Eye (tissue), 1 donor: ENCODE measurements at regions not wholly inside any gene's neighbourhood (a gene's known extent, or its start where the extent isn't known, plus 50 kb on each side); places are given as distances from the start of the nearest gene placed in this dataset.

Experiments used
- DNase-seq: peaks from one replicate; pipeline ENCODE4 v3.0.0-alpha.2; 2015

DNA sequence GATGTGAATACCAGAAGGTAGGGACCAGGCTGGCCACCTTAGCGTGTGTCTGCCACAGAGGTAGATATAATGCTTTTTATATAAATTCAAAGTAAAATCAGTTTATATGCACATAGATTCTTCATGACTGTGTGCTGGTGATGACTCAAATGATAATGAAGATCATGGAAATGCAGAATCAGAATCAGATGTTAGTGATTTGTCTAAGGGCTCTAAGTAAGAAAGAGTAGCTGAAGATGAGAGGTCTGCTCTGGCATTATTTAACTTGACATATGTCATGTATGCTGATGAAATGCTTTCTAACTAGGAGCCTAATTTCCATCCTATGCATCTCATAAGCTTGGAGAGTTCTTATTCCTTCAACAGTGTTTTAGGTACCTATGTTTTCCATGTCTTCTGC lies 50.3 kb upstream of the DPH6 start:
- no peak for DNase-seq

DNA sequence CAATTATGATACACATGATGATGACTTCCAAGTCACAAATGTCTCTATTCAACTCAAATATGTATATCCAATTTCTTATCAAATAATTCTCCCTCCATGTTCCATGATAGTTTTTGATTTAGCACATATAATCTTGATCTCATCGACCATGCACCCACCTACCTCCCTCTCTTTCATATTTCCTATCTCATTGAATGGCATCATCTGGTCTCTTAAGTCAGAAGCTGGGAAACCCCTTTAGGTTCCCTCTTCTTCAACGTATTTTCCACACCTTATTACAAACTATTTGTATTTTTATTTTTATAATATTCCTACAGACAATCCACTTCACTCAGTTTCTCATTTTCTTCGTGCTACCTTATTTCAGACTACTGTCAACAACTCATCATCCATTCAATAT lies 56.9 kb upstream of the DPH6 start:
- no peak for DNase-seq

DNA sequence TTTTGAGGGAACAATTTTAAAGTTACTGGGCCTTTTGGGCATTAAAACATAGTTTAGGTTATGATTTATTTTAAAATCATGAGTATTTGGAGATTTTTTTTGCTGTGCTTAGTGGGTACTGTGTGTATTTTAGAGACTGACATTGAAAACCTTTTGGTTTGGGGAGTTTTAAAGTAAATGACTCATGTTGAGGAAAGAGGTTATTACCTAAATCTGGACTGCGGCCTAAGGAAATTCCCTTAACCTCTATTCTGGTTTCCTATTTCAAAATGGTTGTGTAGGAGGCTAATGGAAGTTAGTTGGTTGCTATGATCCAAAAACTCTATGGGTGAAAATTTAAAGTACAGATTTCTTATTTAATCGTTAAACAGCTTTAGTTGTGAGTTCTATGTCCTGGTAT lies 57.3 kb upstream of the DPH6 start:
- no peak for DNase-seq

DNA sequence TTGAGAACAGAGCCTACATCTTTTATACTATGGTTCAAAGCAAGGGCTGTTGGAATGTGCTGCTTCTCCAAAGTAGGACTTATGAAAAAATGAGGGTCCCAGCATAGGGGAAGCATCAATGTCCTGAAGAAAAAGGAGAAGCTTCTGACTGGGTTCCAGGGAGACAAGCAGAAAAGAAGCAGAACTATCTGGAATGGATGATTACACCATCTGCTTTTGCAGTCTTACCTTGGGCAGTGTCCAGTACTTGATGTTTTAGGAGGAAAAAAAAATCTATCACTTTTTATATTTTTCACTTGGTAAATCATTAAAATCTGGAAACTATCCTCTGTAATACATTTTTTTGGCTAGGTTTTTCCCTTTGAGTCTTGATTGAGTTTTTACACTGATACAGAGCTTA lies 57.9 kb upstream of the DPH6 start:
- no peak for DNase-seq

DNA sequence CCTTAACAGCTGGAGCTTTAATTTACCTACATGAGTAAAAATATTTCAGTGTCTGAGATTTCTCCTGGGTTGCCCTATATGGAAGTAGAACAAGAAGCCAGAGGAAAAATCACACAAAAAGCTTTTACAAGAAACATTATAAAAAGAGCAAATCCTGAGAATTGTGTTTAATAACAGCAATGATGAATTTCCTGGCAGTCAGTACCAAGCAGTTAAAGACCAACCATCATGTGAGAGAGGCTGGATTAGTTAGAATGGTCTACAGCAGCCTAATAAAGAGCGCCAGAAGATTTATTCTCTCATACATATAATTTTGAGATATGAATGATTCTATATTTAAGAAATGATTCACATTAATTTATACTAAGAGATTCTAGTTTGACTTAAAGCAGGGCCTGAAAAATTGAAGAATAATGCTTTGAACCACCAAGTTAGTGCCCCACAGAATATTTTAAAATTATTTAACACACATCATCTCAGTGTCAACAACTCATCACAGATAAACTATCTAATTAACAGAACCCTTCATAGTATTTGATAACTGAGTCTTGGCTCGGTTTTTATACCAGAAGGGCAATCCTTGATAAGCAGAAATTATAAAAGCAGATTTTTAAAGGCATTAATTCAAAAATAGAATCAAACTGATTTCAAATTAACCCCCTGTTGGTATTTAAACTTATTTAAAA lies 59.9 kb upstream of the DPH6 start:
- DNase-seq: no peak

DNA sequence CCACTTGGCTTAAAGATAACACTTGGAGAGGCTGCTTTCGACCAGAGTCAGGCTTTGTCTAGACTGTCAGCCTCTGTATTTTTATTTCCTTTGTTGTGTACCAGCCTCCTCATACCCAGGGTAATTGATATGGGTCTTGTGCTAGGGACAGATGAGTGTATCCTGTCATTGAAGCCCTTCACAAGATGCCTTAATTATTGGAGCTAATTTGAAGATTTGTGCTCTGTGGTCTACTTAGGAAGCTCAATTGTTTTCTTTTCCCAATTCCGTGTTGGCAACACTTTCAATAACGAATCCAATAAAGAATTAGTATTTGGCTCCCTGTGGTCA lies 60.5 kb upstream of the DPH6 start:
- no peak for DNase-seq

DNA sequence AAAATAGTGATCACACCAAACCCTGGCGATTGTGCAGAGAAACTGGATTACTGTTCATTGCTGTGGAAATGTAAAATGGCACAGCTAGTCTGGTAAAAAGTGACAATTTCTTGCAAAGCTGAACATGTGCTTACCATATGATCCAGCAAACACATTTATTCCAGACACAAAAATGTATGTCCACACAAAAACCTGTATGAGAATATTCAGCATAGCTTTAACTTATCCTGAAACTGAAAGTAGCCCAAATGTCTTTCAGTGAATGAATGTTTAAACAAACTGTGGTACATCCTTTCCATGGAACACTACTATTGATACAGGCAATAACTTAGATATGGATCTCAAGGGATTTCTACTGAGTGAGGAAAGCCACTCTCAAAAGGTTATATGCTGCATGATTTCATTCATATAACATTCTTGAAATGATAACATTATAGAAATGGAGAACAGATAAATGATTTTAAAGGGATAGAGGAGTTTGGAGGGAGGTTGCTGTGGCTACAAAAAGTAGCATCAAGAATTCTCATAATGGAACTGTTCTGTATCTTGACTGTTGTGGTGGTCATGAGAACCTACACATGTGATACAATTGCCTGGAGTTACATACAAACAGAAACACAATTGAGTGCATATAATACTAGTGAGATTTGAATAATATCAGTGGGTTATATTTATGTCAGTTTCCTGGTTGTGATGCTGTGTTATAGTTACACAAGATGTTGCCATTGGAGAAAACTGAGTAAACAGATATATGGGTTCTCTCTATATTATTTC lies 70.7 kb upstream of the DPH6 start:
- DNase-seq: no peak

DNA sequence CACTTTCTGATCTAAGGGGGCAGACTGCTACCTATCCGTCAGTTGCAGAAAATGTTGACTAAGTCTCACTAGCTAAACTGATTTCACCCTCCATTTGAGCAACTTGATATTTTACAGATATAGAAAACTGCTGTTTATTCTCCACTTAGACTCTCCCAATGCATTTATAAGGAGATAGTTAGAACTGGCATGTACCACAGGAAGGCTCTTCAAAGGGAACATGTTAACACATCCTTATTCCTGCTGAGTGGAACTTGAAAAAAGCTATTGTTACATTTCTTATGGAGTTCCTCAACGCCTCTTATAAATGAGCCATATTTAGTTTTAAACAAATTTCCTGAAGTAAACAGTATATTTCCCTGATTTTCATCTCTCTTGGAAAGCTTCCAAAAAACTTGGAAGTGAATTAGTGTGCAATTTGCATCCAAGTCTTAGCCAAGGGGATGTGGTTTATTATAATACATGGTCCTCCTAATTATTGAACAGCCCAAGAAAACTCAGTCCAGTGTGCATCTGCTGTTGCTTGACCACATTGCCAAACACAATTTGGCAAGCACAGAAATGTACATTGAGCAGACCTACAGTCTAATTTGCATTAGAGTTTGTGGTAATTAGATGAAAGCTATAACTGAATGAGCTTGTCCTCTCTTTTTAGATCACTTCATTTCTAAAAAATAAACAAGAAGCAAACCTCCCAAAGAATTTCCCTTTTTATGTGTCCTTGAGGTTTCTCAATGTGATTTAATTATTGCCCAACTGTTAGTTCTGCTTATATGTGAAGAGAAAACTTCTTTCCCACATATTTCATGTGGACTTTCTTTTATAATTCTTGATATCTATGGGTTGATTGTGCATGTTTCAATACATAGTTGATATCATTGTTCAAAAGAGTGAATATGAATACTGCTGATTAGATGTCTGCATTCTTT lies 72.6 kb upstream of the DPH6 start:
- no peak for DNase-seq

DNA sequence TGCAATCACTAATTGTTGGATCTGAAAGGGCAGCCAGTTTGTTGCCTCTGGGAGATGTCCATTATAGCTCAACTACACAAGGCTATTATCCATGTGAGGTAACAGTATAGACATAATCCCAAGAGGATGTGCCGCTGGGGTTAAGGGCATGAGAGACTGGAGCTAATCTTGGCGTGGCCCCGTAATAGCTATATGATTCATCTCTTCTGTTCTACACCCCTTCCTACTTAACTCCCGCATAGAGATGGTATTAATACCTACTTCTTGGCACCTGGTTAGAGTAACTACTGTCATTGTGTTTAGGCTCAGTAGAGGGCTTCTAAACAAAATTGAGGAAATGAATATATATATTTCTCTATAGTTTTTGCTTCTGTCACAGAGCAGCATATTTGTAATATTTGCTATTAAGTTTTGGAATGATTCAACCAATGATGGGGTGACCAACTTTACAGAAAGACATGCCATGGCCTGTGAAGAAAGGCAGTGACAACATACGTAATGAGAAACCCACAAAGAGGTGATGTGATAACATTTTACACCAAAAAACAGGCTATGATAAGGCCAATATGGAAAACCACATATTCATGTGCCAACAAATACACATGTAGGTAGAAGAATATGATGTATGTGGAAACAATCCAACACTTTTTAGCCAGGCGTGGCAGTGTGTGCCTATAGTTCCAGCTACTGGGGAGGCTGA lies 76.8 kb upstream of the DPH6 start:
- DNase-seq: no peak

DNA sequence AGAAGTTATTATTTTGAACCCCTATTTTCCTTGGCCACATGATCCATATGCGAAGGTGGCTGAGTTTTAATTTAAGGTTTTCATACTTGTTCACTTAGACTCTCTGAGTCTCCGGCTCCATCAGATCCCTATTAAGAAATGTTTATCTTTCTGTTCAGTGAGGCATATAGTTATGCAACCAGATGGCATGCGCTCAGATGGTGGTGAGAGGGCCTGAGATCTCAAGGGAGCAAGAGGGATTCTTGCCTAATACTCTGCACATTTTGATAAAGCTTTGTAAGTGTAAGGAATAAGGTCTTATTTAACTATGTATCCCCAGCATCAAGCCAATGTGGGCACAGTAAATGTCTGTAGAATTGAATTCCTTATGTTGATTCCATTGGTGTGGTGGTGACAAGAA lies 78.9 kb upstream of the DPH6 start:
- DNase-seq: peak; percentile 80

DNA sequence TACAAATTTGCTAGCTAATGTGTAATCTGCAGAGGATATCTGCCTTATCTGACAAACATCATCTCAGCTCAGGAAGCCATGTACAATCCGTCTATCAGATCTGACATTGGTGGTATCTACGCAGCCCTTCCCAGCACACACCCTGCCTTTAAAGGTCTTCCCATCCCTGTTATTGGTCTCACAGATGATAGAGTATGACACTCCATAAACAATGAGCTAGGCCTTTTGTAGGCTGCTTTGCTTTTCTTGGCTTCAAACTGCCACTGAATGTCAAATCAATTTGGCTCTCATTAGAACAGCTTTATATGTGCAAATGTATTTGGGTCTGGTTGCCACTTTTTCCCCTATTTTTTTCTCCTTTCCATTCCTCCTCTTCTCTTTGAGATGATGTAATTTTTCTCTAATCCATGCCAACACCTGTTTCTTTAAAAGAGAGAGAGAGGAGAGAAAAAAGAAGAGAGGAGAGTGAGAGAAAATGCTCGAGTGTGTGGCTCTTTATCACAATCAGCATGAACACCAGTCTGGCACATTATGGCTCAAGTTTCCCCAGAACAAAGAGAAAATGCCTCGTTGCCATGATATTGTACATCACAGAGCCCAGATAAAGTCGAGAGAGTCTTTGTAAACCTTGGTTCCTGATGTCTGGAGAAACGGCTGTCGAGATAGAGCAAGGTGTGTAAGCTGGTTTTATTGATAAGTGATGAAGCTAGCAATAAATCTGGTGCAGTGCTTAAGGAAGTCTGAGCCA lies 80.8 kb upstream of the DPH6 start:
- DNase-seq: peak; percentile 83

DNA sequence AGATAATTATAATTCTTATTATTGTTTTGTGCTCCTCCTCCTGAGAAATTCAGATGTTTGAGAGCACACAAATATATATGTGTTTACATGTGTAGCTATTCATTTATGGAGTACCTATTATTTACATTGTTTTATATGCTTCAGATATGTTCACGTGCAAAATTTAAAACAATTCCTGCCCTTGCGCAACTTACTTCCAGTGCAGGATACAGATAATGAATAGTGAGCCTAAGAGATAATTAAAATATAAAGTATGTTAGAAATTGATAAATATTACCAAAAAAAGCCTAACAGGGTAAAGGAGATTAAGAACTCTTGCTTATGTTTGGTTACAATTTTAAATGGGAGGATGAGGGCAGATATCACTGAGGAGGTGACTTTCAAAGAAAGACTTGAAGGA lies 81.7 kb upstream of the DPH6 start:
- no peak for DNase-seq

DNA sequence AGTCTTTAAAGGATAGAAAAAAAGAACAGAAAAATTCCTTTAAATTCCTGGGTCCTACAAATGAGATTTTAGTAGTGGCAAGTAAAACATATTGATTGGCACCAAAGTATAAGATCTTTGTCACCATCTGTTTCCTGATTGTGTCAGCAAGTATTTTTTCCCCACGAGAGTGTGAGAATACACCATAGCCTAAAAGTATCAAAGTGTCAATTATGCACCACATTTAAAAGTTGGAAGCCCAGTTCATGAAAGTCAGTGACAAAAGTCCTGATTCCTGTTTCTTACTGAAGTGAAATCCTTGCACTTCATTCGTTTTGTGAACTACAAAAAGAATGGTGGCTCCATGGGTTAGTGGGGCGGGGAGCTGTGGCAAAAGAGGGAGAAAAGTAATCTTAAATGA lies 83.8 kb upstream of the DPH6 start:
- no peak for DNase-seq

DNA sequence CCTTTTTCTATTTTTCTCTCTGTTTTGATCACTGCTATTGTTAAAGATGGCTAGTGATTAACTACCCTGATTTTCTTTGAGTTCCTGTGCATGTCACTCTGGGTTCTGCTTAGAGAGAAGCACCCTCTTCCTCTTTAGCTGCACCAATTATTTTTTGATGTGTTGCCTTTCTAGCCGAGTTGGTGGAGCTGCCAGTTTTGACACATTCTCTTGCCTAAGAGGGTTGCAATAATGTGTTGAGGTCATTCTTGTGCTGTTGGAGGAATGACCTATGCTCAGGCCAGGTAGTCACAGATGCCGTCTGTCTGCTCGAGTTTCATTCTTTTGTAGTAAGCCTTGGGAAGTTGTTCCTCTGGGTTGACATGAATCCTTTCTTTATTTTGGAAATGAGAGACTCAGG lies 84.6 kb upstream of the DPH6 start:
- no peak for DNase-seq

DNA sequence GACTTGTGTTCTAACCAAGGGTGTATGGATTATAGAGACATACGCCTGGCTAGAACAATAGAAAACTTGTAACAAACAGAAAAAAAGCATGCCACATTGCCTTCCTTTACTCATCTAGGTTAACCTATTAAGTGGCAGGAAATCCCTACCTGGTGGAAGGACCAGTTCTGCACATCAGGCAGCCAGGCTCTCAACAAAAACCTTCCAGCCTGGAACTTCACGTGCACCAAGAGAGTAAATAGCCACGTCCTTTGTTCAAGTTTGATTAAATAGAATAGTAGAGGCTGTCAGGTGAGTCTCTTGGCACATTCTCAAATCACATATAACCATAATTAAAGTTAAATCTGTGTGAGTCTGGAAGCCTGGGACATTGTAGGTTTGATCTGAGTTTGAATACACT lies 85.0 kb upstream of the DPH6 start:
- no peak for DNase-seq

DNA sequence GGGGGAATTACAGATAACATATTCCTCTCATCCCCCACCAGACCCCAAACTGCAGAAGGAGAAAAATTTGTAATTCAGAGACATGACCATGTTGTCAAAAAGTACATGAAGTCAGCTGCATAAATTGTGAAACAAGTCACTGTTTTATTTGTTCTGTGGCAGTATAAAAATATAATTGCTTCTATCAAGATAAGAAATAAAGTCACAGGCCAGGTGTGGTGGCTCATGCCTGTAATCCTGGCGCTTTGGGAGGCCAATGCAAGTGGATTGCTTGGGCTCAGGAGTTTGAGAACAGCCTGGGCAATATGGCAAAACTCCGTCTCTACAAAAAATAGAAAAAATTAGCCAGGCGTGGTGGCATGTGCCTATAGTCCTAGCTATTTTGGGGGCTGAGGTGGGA lies 87.7 kb upstream of the DPH6 start:
- no peak for DNase-seq

DNA sequence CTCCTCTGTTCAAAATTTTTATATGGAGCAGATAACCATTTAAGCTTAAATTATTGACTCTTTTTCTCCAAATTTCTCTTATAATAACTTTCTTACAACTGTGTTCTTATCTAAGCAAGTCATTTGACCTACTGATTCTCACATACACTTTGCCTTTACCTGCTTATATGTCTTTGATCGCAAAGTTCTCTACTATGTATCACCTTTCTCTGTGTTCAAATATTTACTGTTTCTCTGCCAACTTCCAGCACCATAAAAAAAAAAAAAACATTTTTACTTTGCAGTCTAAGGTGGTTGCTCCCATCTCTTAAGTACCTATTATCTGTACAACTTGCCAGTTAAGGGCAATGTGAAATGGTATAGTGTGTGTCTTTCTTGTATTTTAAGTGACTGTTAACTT lies 100.8 kb upstream of the DPH6 start:
- no peak for DNase-seq

DNA sequence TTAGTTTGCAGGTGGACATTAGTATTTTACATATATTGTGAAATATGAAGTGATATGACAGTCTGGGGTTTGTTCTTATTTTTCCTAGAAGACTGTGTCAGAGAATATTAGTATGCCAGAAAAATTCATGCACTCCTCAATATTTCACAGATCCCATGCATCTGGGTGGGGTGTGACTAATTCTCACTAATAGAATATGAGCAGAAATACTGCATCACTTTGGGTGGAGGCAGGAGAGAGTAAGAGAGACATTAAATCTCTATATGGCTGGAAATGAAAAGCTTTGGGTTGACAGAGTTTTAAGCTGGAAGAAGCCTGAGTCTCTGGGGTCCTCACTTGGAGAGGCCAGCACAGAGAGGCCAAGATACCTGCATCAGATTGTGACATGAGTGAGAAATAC lies 101.3 kb upstream of the DPH6 start:
- no peak for DNase-seq

DNA sequence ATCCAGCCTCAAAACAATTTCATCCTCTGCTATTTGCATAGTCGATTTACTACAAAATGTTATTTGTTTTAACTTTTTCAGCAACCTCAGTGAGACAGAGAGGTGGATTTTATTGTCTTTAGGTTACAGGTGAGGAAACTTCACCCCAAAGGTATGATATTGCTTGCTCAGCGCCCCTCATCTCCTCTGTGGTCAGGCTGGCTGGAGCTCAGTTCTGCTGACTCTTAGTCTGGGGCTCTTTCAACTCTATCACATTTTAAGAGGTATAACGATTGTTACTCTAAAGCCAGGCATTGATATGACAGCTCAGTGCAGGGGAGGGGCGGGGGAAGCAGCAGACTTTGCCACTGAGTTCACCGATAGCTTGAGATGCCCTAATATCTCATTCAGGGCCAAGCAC lies 103.0 kb upstream of the DPH6 start:
- DNase-seq: no peak

DNA sequence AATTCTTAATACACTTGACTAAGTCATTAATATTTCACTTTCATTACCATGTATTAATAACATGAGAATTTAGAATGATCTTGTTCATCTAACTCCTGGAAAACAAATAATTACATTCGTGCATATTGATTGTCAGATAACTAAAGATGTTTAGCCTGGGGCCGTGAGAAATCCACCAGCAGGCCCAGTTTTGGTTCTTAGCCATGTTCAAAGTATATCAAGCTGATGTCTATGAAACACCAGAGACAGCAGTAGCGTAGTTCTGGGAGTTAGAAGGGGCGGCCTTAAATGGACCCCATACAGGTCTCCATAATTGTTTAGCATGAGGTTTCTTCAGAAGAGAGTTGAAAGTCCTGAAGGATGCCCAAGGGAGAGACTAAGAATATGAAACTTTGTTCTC lies 103.6 kb upstream of the DPH6 start:
- DNase-seq: no peak

DNA sequence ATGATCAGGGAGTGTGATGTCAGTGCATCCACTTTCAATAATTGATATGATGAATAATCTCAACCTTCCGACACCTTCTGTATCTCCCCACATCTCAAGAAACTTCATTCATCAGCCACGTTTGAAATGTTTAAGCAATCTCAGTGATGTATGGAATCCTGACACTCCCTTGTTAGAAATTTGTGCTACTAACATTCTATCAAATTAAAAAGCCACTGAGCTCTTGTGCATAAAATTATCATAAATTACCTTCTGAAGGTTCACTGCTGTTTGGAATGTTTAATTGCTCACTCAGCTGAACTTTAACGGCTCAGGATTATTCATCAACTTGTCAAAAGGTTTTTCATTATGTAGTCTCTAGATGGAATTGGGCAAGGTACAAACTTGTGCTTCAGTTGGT lies 108.4 kb upstream of the DPH6 start:
- DNase-seq: no peak

DNA sequence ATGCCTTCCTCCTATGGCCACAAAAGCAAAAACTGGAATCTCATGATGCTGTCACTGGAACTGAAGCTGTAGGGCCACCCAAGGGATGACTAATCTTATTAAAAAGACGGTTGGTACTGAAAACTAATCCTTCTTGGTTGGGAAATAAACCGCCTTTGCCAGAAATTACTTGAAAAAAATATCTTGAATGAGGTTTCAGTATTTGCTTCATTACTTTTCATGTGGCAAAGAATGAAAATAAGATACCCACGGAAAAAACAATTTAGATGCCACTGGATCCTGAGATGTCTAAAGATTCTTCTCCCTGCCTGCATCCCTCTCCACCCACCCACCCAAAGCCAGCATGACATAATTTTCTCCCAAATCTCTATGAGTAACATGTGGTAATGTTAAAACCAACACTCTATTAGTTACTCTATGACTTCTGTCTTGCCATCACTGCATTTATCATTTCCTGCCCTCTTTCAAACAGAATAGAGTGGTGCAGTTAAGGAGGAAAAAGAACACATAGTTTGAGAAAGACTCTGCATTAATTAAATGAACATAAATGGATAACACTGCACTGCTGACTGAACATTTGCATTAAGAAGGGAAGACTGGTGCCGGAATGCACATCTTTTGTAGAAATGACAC lies 111.8 kb upstream of the DPH6 start:
- DNase-seq: no peak
